CD14-positive monocyte (primary cell): ENCODE measurements at regions not wholly inside any gene's neighbourhood (a gene's known extent, or its start where the extent isn't known, plus 50 kb on each side); places are given as distances from the start of the nearest gene placed in this dataset.

Source experiments
- DNase-seq, 3 donors: peaks; one replicate each; pipeline ENCODE4 v3.0.0-alpha.2; 2011 to 2022
- H2AFZ ChIP-seq: 2 replicates; pipeline ENCODE4 v1.6.0; 2012; ENCODE audit warnings: mild to moderate bottlenecking, low read depth, low read length, inconsistent platforms; ENCODE audit not compliant: insufficient read depth, poor library complexity, severe bottlenecking
- H3K27ac ChIP-seq, 2 donors: 1 replicate in 1 of 2; 2 replicates in 1 of 2; pipeline ENCODE4 v1.5.1; 2012 to 2013; ENCODE audit warnings: low read length in 2 of 2, control low read depth in 1 of 2, inconsistent platforms in 1 of 2, low read depth in 1 of 2, mild to moderate bottlenecking in 1 of 2
- H3K27me3 ChIP-seq, 2 donors: one replicate each; pipeline versions ENCODE4 v1.6.0 to v1.6.1; 2011 to 2013; ENCODE audit warnings: low read length in 2 of 2; ENCODE audit not compliant: control insufficient read depth in 2 of 2, insufficient read depth in 2 of 2
- H3K36me3 ChIP-seq, 2 donors: replicated peaks in 1 of 2; 1 replicate in 1 of 2; 2 replicates in 1 of 2; pipeline versions ENCODE4 v1.5.1 to v1.6.1; 2012 to 2013; ENCODE audit warnings: low read length in 2 of 2, control low read depth in 1 of 2, inconsistent platforms in 1 of 2, mild to moderate bottlenecking in 1 of 2; ENCODE audit not compliant: insufficient read depth in 2 of 2, control insufficient read depth in 1 of 2
- H3K4me1 ChIP-seq, 2 donors: 1 replicate in 1 of 2; 2 replicates in 1 of 2; pipeline versions ENCODE4 v1.5.1 to v1.6.1; 2012 to 2013; ENCODE audit warnings: low read length in 2 of 2, control low read depth in 1 of 2, inconsistent platforms in 1 of 2, mild to moderate bottlenecking in 1 of 2, moderate library complexity in 1 of 2; ENCODE audit not compliant: insufficient read depth in 2 of 2, control insufficient read depth in 1 of 2
- H3K4me2 ChIP-seq: replicated peaks from 2 replicates; pipeline ENCODE3; 2012; ENCODE audit warnings: low read length, moderate library complexity, mild to moderate bottlenecking; ENCODE audit not compliant: poor library complexity, severe bottlenecking; ENCODE audit errors: extremely low read depth
- H3K4me3 ChIP-seq, 3 experiments: fragments of 200-600 bp in 1 of 3; sonication (generic) in 1 of 3; replicated peaks in 1 of 3; 1 replicate in 2 of 3; 2 replicates in 1 of 3; pipeline ENCODE4 v1.5.1; 2011 to 2013; ENCODE audit warnings: low read length in 3 of 3, mild to moderate bottlenecking in 3 of 3, control low read depth in 2 of 3, low read depth in 2 of 3, inconsistent platforms in 1 of 3, moderate library complexity in 1 of 3
- H3K79me2 ChIP-seq: 2 replicates; pipeline ENCODE4 v1.6.0; 2012; ENCODE audit warnings: mild to moderate bottlenecking, control low read depth, inconsistent platforms, low read length, moderate library complexity; ENCODE audit not compliant: insufficient read depth
- H3K9ac ChIP-seq: 2 replicates; pipeline ENCODE4 v1.6.0; 2017; ENCODE audit warnings: low read length, mild to moderate bottlenecking; ENCODE audit not compliant: insufficient read depth, poor library complexity, severe bottlenecking
- H3K9me3 ChIP-seq, 2 donors: replicated peaks in 1 of 2; 1 replicate in 1 of 2; 2 replicates in 1 of 2; pipeline versions ENCODE4 v1.5.1 to v1.6.1; 2012 to 2013; ENCODE audit warnings: low read length in 2 of 2, control low read depth in 1 of 2; ENCODE audit not compliant: control insufficient read depth in 1 of 2, insufficient read depth in 1 of 2
- H4K20me1 ChIP-seq: 2 replicates; pipeline ENCODE4 v1.6.0; 2012; ENCODE audit warnings: mild to moderate bottlenecking, low read length, control low read depth, moderate library complexity; ENCODE audit not compliant: insufficient read depth
- H3K27ac Mint-ChIP-seq, 7 donors: one replicate each; pipeline ENCODE4 v1.8.0; 2020; ENCODE audit warnings: mild to moderate bottlenecking in 7 of 7, mixed read lengths in 7 of 7, moderate library complexity in 6 of 7, inconsistent platforms in 2 of 7
- H3K27me3 Mint-ChIP-seq, 3 donors: one replicate each; pipeline ENCODE4 v1.8.0; 2021 to 2022; ENCODE audit warnings: low read depth in 3 of 3, mild to moderate bottlenecking in 3 of 3, mixed read lengths in 3 of 3, moderate library complexity in 3 of 3, inconsistent platforms in 1 of 3
- H3K36me3 Mint-ChIP-seq, 2 donors: one replicate each; pipeline ENCODE4 v1.8.0; 2020; ENCODE audit warnings: mixed read lengths in 2 of 2, inconsistent platforms in 1 of 2, mild to moderate bottlenecking in 1 of 2
- H3K4me1 Mint-ChIP-seq: one replicate; pipeline ENCODE4 v1.8.0; 2020; ENCODE audit warnings: mild to moderate bottlenecking, mixed read lengths
- H3K4me3 Mint-ChIP-seq, 2 donors: one replicate each; pipeline ENCODE4 v1.8.0; 2020; ENCODE audit warnings: mild to moderate bottlenecking in 2 of 2, mixed read lengths in 2 of 2, moderate library complexity in 1 of 2
- H3K9me3 Mint-ChIP-seq, 7 donors: one replicate each; pipeline ENCODE4 v1.8.0; 2020 to 2022; ENCODE audit warnings: mixed read lengths in 7 of 7, mild to moderate bottlenecking in 6 of 7, moderate library complexity in 6 of 7, inconsistent platforms in 2 of 7
- CTCF ChIP-seq: fragments of 200-600 bp; IDR thresholded peaks from one replicate; pipeline ENCODE4 v1.8.0; 2022; ENCODE audit warnings: antibody characterized with exemption, mild to moderate bottlenecking
- WGBS: methylation state at CpG from one replicate; pipeline ENCODE4 v1.1.5; 2013; ENCODE audit warnings: missing lambda C conversion rate; ENCODE audit not compliant: insufficient coverage; 5-methylcytosine and 5-hydroxymethylcytosine counted together
- intact Hi-C, 2 donors: fragments of 100-400 bp; cut with micrococcal nuclease; formaldehyde crosslinking; loops; one replicate each; pipeline versions ENCODE4 v1.15.0 to v1.15.1; 2023

DNA sequence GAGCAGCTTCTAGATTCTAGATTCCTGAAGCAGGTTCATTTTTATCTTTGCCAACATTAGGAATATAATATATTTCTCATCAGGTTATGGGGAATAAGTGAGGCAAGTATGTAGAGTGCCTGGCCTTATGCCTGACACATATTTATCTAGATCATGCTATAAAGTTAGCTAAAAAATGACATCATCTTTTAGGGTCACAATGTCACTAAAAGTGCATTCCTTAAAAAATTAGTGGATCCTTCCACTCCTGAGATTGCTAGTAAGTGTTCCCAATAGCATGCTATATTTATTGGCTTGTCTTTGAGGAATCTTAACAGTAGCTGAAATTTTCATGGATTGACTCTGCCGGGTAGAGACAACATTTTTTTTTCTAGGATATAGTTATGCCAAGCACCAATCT lies 305.9 kb upstream of the TMCO5A start:
- WGBS: no CpG with 5 or more reads among the region's 1 CpG
- intact Hi-C loops: no loop called here
- DNase-seq: no peak

DNA sequence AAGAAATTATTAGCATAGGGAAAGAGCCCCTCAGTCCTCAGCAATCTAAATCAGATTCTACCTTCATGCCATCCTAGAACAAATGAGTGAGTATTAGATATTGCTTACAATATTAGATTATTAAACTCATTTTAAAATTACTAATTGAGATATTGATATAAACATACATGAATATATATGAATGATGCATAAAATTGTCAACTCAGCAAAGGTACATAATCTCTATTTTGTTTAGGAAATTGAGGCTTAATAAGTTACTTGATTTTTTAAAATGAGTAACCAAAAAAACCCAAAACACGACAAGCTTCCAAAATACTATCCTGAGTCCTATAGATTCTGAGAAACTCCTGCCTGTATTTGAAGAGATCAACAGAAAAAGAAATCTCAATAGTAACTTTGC lies 297.7 kb upstream of the TMCO5A start:
- H3K4me1 Mint-ChIP-seq: no peaks in the 10 kb centered on the region
- no peak overlapping the region for H3K27ac Mint-ChIP-seq
- H3K36me3 Mint-ChIP-seq: no peaks in the 10 kb centered on the region
- no peak overlapping the region for H3K4me3 ChIP-seq
- intact Hi-C loops: no loop called here
- no peak overlapping the region for H3K4me2 ChIP-seq
- no peaks in the 10 kb centered on the region for H3K79me2 ChIP-seq
- H3K27me3 ChIP-seq: no peaks in the 10 kb centered on the region
- no peaks in the 10 kb centered on the region for H3K27me3 Mint-ChIP-seq
- no CpG with 5 or more reads among the region's 1 CpG for WGBS
- no peaks in the 10 kb centered on the region for H4K20me1 ChIP-seq
- H2AFZ ChIP-seq: no peak overlapping the region
- DNase-seq: no peak
- no peaks in the 10 kb centered on the region for H3K4me1 ChIP-seq
- peaks cover 0 to 4% (median 0%) of the 10 kb centered on the region in 7 donors for H3K9me3 Mint-ChIP-seq
- no peak for TF ChIP-seq CTCF
- H3K9me3 ChIP-seq: no peaks in the 10 kb centered on the region
- no peak overlapping the region for H3K4me3 Mint-ChIP-seq
- no peak overlapping the region for H3K27ac ChIP-seq
- H3K36me3 ChIP-seq: no peaks in the 10 kb centered on the region
- H3K9ac ChIP-seq: no peak overlapping the region

More for the DNA sequence above, 305.9 kb upstream of the TMCO5A start:
- H3K9me3 ChIP-seq: peaks cover 0 to 2% of the 10 kb centered on the region in 2 donors
- no peak overlapping the region for H3K27ac Mint-ChIP-seq
- no peak overlapping the region for H3K27ac ChIP-seq
- no peaks in the 10 kb centered on the region for H3K27me3 ChIP-seq
- no peaks in the 10 kb centered on the region for H3K36me3 ChIP-seq
- H3K4me1 ChIP-seq: no peaks in the 10 kb centered on the region
- peaks cover 0 to 1% (median 0%) of the 10 kb centered on the region in 3 donors for H3K27me3 Mint-ChIP-seq
- no peak overlapping the region for H3K9ac ChIP-seq
- H3K4me2 ChIP-seq: no peak overlapping the region
- no peaks in the 10 kb centered on the region for H3K36me3 Mint-ChIP-seq
- H3K4me1 Mint-ChIP-seq: no peaks in the 10 kb centered on the region
- no peak overlapping the region for H3K4me3 ChIP-seq
- H4K20me1 ChIP-seq: no peaks in the 10 kb centered on the region
- no peak for TF ChIP-seq CTCF
- peaks cover 0 to 5% (median 2%) of the 10 kb centered on the region in 7 donors for H3K9me3 Mint-ChIP-seq
- H3K4me3 Mint-ChIP-seq: no peak overlapping the region
- no peaks in the 10 kb centered on the region for H3K79me2 ChIP-seq
- no peak overlapping the region for H2AFZ ChIP-seq
